ENCODE measurements at regions not wholly inside any gene's neighbourhood (a gene's known extent, or its start where the extent isn't known, plus 50 kb on each side); places are given as distances from the start of the nearest gene placed in this dataset.

- TF ChIP-seq CTCF (IDR thresholded peaks at IDR 0.05; ENCODE audit: low read depth, low read length, missing control alignments): no peak
- H3K4me3 ChIP-seq (ENCODE audit: low read depth, low read length): no peak overlapping the region
- DNase-seq (ENCODE audit: low read depth): no peak
- in situ Hi-C loops (cut with HindIII; ENCODE audit: low sequenced_read_pairs): no loop called here
These were observed 241.3 kb downstream of the TBXT start for GRCh38 chr6:165926378-165926777.

- in situ Hi-C loops (cut with HindIII; ENCODE audit: low sequenced_read_pairs): no loop called here
- no peak for TF ChIP-seq CTCF (IDR thresholded peaks at IDR 0.05; ENCODE audit: low read depth, low read length, missing control alignments)
- DNase-seq (ENCODE audit: low read depth): no peak
- H3K4me3 ChIP-seq (ENCODE audit: low read depth, low read length): no peak overlapping the region
These were observed 242.0 kb downstream of the TBXT start for GRCh38 chr6:165925474-165926156.

- in situ Hi-C loops (cut with HindIII; ENCODE audit: low sequenced_read_pairs): no loop called here
- H3K4me3 ChIP-seq (ENCODE audit: low read depth, low read length): no peak overlapping the region
- no peak for TF ChIP-seq CTCF (IDR thresholded peaks at IDR 0.05; ENCODE audit: low read depth, low read length, missing control alignments)
- DNase-seq (ENCODE audit: low read depth): peak; percentile 6
These were observed 245.3 kb downstream of the TBXT start for GRCh38 chr6:165922309-165922794.

- in situ Hi-C loops (cut with HindIII; ENCODE audit: low sequenced_read_pairs): no loop called here
- TF ChIP-seq CTCF (IDR thresholded peaks at IDR 0.05; ENCODE audit: low read depth, low read length, missing control alignments): no peak
These were observed 246.6 kb downstream of the TBXT start for GRCh38 chr6:165920896-165921671.

GRCh38 chr6:165917576-165917975, 250.1 kb downstream of the TBXT start:
- no peak for DNase-seq (ENCODE audit: low read depth)
- TF ChIP-seq CTCF (IDR thresholded peaks at IDR 0.05; ENCODE audit: low read depth, low read length, missing control alignments): no peak
- H3K4me3 ChIP-seq (ENCODE audit: low read depth, low read length): no peak overlapping the region
- in situ Hi-C loops (cut with HindIII; ENCODE audit: low sequenced_read_pairs): no loop called here

More at GRCh38 chr6:165920896-165921671, 246.6 kb downstream of the TBXT start:
- DNase-seq (ENCODE audit: low read depth): no peak
- no peak overlapping the region for H3K4me3 ChIP-seq (ENCODE audit: low read depth, low read length)

GRCh38 chr6:165915022-165915770, 252.2 kb upstream of the PDE10A start:
- no peak overlapping the region for H3K4me3 ChIP-seq (ENCODE audit: low read depth, low read length)
- DNase-seq (ENCODE audit: low read depth): no peak
- in situ Hi-C loops (cut with HindIII; ENCODE audit: low sequenced_read_pairs): no loop called here
- TF ChIP-seq CTCF (IDR thresholded peaks at IDR 0.05; ENCODE audit: low read depth, low read length, missing control alignments): no peak
